ENCODE measurements at regions not wholly inside any gene's neighbourhood (a gene's known extent, or its start where the extent isn't known, plus 50 kb on each side); places are given as distances from the start of the nearest gene placed in this dataset.
"Not testable (repeated sequence)": the region's sequence is repeated elsewhere in the genome, so short reads cannot be mapped to it uniquely, and the experiment has no call there.

- TF ChIP-seq CTCF (IDR thresholded peaks at IDR 0.05; ENCODE audit: unreplicated experiment) = no peak
- Mint-ChIP-seq H3K9me3 (ENCODE audit: unreplicated experiment) (no peaks in the 10 kb centered on the region), H3K36me3 (ENCODE audit: low read depth, unreplicated experiment) (peaks cover 3% of the 10 kb centered on the region), H3K4me3 (ENCODE audit: unreplicated experiment) (no peak overlapping the region), H3K27me3 (ENCODE audit: unreplicated experiment) (no peaks in the 10 kb centered on the region), H3K4me1 (ENCODE audit: unreplicated experiment) (peaks cover 4% of the 10 kb centered on the region), H3K27ac (ENCODE audit: unreplicated experiment) (no peak overlapping the region)
- DNase-seq (ENCODE audit: low spot score) = no peak
These were observed 431.2 kb downstream of the RPS24 start for GRCh38 chr10:78464856-78465267.

GRCh38 chr10:78465431-78465830, 431.8 kb downstream of the RPS24 start:
- DNase-seq (ENCODE audit: low spot score) = no peak
- H3K9me3 Mint-ChIP-seq (ENCODE audit: unreplicated experiment) = no peaks in the 10 kb centered on the region
- peaks cover 4% of the 10 kb centered on the region for H3K4me1 Mint-ChIP-seq (ENCODE audit: unreplicated experiment)
- H3K27ac Mint-ChIP-seq (ENCODE audit: unreplicated experiment) = no peak overlapping the region
- no peak overlapping the region for H3K4me3 Mint-ChIP-seq (ENCODE audit: unreplicated experiment)
- peaks cover 3% of the 10 kb centered on the region for H3K36me3 Mint-ChIP-seq (ENCODE audit: low read depth, unreplicated experiment)
- H3K27me3 Mint-ChIP-seq (ENCODE audit: unreplicated experiment) = no peaks in the 10 kb centered on the region
- no peak for TF ChIP-seq CTCF (IDR thresholded peaks at IDR 0.05; ENCODE audit: unreplicated experiment)

GRCh38 chr10:78467496-78468106, 433.9 kb downstream of the RPS24 start:
- TF ChIP-seq CTCF (IDR thresholded peaks at IDR 0.05; ENCODE audit: unreplicated experiment) = no peak
- Mint-ChIP-seq H3K36me3 (ENCODE audit: low read depth, unreplicated experiment) (peaks cover 3% of the 10 kb centered on the region), H3K4me3 (ENCODE audit: unreplicated experiment) (no peak overlapping the region), H3K4me1 (ENCODE audit: unreplicated experiment) (peaks cover 3% of the 10 kb centered on the region), H3K9me3 (ENCODE audit: unreplicated experiment) (no peaks in the 10 kb centered on the region), H3K27ac (ENCODE audit: unreplicated experiment) (no peak overlapping the region), H3K27me3 (ENCODE audit: unreplicated experiment) (no peaks in the 10 kb centered on the region)
- DNase-seq (ENCODE audit: low spot score) = no peak

GRCh38 chr10:78468731-78469130, 435.1 kb downstream of the RPS24 start:
- H3K36me3 Mint-ChIP-seq (ENCODE audit: low read depth, unreplicated experiment); H3K27me3 Mint-ChIP-seq (ENCODE audit: unreplicated experiment); DNase-seq (ENCODE audit: low spot score); H3K9me3 Mint-ChIP-seq (ENCODE audit: unreplicated experiment); H3K27ac Mint-ChIP-seq (ENCODE audit: unreplicated experiment); H3K4me1 Mint-ChIP-seq (ENCODE audit: unreplicated experiment); H3K4me3 Mint-ChIP-seq (ENCODE audit: unreplicated experiment): not testable (repeated sequence)

GRCh38 chr10:78470267-78471103, 436.8 kb downstream of the RPS24 start:
- Mint-ChIP-seq H3K27me3 (ENCODE audit: unreplicated experiment) (peaks cover 3% of the 10 kb centered on the region), H3K9me3 (ENCODE audit: unreplicated experiment) (no peaks in the 10 kb centered on the region), H3K4me1 (ENCODE audit: unreplicated experiment) (no peaks in the 10 kb centered on the region), H3K36me3 (ENCODE audit: low read depth, unreplicated experiment) (peaks cover 3% of the 10 kb centered on the region), H3K4me3 (ENCODE audit: unreplicated experiment) (no peak overlapping the region), H3K27ac (ENCODE audit: unreplicated experiment) (no peak overlapping the region)
- no peak for DNase-seq (ENCODE audit: low spot score)
- no peak for TF ChIP-seq CTCF (IDR thresholded peaks at IDR 0.05; ENCODE audit: unreplicated experiment)
